ENCODE measurements at regions not wholly inside any gene's neighbourhood (a gene's known extent, or its start where the extent isn't known, plus 50 kb on each side); places are given as distances from the start of the nearest gene placed in this dataset.

DNA sequence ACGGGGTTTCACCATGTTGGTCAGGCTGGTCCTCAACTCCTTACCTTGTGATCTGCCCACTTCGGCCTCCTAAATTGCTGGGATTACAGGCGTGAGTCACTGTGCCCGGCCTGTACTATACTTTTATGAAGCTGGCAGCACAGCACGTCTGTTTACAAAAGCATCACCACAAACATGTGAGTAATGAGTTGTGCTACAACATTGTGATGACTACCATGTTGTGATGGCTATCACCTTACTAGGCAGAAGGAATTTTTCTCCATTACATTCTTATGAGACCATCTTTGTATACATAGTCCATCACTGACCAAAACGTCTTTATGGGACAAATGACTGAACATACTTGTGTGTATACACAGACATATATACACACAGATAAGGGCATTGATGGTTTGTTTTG lies 1019.0 kb downstream of the CDH18 start:
- no peak for TF ChIP-seq SPI1 (IDR thresholded peaks at IDR 0.05; ENCODE audit: borderline replicate concordance, low read depth)
- TF ChIP-seq GABPA (IDR thresholded peaks at IDR 0.05; ENCODE audit: low read depth): no peak
- TF ChIP-seq, protein P1, sequence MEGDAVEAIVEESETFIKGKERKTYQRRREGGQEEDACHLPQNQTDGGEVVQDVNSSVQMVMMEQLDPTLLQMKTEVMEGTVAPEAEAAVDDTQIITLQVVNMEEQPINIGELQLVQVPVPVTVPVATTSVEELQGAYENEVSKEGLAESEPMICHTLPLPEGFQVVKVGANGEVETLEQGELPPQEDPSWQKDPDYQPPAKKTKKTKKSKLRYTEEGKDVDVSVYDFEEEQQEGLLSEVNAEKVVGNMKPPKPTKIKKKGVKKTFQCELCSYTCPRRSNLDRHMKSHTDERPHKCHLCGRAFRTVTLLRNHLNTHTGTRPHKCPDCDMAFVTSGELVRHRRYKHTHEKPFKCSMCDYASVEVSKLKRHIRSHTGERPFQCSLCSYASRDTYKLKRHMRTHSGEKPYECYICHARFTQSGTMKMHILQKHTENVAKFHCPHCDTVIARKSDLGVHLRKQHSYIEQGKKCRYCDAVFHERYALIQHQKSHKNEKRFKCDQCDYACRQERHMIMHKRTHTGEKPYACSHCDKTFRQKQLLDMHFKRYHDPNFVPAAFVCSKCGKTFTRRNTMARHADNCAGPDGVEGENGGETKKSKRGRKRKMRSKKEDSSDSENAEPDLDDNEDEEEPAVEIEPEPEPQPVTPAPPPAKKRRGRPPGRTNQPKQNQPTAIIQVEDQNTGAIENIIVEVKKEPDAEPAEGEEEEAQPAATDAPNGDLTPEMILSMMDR (IDR thresholded peaks at IDR 0.05; ENCODE audit: insufficient read depth, low read length): no peak
- TF ChIP-seq POLR2AphosphoS5 (IDR thresholded peaks at IDR 0.05; ENCODE audit: low read depth): no peak
- TF ChIP-seq, protein P2, sequence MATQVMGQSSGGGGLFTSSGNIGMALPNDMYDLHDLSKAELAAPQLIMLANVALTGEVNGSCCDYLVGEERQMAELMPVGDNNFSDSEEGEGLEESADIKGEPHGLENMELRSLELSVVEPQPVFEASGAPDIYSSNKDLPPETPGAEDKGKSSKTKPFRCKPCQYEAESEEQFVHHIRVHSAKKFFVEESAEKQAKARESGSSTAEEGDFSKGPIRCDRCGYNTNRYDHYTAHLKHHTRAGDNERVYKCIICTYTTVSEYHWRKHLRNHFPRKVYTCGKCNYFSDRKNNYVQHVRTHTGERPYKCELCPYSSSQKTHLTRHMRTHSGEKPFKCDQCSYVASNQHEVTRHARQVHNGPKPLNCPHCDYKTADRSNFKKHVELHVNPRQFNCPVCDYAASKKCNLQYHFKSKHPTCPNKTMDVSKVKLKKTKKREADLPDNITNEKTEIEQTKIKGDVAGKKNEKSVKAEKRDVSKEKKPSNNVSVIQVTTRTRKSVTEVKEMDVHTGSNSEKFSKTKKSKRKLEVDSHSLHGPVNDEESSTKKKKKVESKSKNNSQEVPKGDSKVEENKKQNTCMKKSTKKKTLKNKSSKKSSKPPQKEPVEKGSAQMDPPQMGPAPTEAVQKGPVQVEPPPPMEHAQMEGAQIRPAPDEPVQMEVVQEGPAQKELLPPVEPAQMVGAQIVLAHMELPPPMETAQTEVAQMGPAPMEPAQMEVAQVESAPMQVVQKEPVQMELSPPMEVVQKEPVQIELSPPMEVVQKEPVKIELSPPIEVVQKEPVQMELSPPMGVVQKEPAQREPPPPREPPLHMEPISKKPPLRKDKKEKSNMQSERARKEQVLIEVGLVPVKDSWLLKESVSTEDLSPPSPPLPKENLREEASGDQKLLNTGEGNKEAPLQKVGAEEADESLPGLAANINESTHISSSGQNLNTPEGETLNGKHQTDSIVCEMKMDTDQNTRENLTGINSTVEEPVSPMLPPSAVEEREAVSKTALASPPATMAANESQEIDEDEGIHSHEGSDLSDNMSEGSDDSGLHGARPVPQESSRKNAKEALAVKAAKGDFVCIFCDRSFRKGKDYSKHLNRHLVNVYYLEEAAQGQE (IDR thresholded peaks at IDR 0.05; ENCODE audit: insufficient replicate concordance, low read depth): no peak
- Histone ChIP-seq H3K27ac (replicated peaks) (no peak overlapping the region), H3K27me3 (ENCODE audit: insufficient read depth, poor library complexity, severe bottlenecking) (no peaks in the 10 kb centered on the region), H3K4me3 (replicated peaks; ENCODE audit: insufficient read depth, low read length) (no peak overlapping the region)
- no peak for DNase-seq (ENCODE audit: low read depth in 1 of 2, low spot score in 1 of 2)

DNA sequence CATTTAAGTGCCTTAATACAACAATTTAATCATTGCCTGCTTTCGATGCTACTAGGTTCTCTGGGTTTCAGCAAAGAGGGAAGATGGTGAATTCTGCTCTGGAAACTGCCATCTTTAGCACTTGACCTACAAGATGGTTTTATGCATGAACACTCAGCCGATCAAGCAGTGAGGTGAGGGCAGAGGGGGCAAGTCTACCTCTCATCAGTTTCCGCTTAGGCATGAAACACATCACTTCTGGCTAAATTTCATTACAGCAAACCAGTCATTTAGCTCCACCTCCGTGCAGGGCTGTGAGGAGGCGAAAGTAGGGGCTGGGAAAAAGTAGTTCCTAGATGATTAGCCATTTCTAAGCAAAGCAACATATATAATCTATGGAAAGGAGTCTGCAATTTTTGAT lies 1018.0 kb downstream of the CDH18 start:
- TF ChIP-seq, protein P2 (IDR thresholded peaks at IDR 0.05; ENCODE audit: insufficient replicate concordance, low read depth): no peak
- no peak for TF ChIP-seq SPI1 (IDR thresholded peaks at IDR 0.05; ENCODE audit: borderline replicate concordance, low read depth)
- TF ChIP-seq POLR2AphosphoS5 (IDR thresholded peaks at IDR 0.05; ENCODE audit: low read depth): no peak
- TF ChIP-seq, protein P1 (IDR thresholded peaks at IDR 0.05; ENCODE audit: insufficient read depth, low read length): no peak
- no peak for TF ChIP-seq GABPA (IDR thresholded peaks at IDR 0.05; ENCODE audit: low read depth)
- no peaks in the 10 kb centered on the region for H3K27me3 ChIP-seq (ENCODE audit: insufficient read depth, poor library complexity, severe bottlenecking)
- no peak for DNase-seq (ENCODE audit: low read depth in 1 of 2, low spot score in 1 of 2)

DNA sequence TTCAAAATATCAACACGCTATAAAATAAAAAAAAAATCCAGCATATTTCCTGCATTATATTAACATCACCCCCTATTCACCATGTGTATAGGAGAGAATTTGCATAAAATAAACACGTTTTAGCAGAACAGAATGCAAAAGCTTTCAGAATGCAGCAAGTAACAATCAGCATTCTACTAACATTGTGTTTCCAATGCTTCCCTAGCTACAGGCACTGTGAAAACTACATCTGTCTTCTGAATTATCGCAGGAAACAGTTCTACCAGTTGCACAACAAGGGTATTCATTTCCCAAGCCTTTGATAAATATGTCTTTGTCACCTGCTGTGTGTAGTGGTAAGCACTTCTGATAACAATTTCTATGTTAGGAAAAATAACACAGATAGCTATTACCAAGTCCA lies 1015.8 kb downstream of the CDH18 start:
- TF ChIP-seq POLR2AphosphoS5 (IDR thresholded peaks at IDR 0.05; ENCODE audit: low read depth): no peak
- no peak for TF ChIP-seq SPI1 (IDR thresholded peaks at IDR 0.05; ENCODE audit: borderline replicate concordance, low read depth)
- TF ChIP-seq, protein P2 (IDR thresholded peaks at IDR 0.05; ENCODE audit: insufficient replicate concordance, low read depth): no peak
- TF ChIP-seq, protein P1 (IDR thresholded peaks at IDR 0.05; ENCODE audit: insufficient read depth, low read length): no peak
- TF ChIP-seq GABPA (IDR thresholded peaks at IDR 0.05; ENCODE audit: low read depth): no peak
- no peak overlapping the region for H3K4me3 ChIP-seq (replicated peaks; ENCODE audit: insufficient read depth, low read length)
- no peak for DNase-seq (ENCODE audit: low read depth in 1 of 2, low spot score in 1 of 2)
- H3K27ac ChIP-seq (replicated peaks): no peak overlapping the region
- H3K27me3 ChIP-seq (ENCODE audit: insufficient read depth, poor library complexity, severe bottlenecking): no peaks in the 10 kb centered on the region

More for the DNA sequence above, 1018.0 kb downstream of the CDH18 start:
- Histone ChIP-seq H3K27ac (replicated peaks) (no peak overlapping the region), H3K4me3 (replicated peaks; ENCODE audit: insufficient read depth, low read length) (no peak overlapping the region)

Measured in HL-60 (cell line).